Naive thymus-derived CD8-positive, alpha-beta T cell (primary cell): ENCODE measurements at regions not wholly inside any gene's neighbourhood (a gene's known extent, or its start where the extent isn't known, plus 50 kb on each side); places are given as distances from the start of the nearest gene placed in this dataset.

Experiments
- ATAC-seq, 2 donors: fragments of 150-1000 bp; cut with Tn5 transposase in 1 of 2; sonication (Bioruptor Pico), chemical (Tn5 transposase) in 1 of 2; 1 replicate in 1 of 2; 2 replicates in 1 of 2; pipeline ENCODE4 v1.10.0; 2021; ENCODE audit warnings: mild to moderate bottlenecking in 2 of 2, moderate library complexity in 2 of 2
- POLR2A ChIA-PET: fragments of 350-600 bp; sonication (Branson Sonifier 250); formaldehyde crosslinking; loops from one replicate; lab custom pipeline; 2021; ENCODE audit warnings: antibody characterized with exemption; lab: Charles Lee
- DNase-seq, 10 donors: peaks; one replicate each; pipeline versions ENCODE4 v3.0.0 to v3.0.0-alpha.2; 2020 to 2022
- H3K27ac Mint-ChIP-seq, 10 donors: one replicate each; pipeline ENCODE4 v1.8.0; 2020 to 2022; ENCODE audit warnings: mild to moderate bottlenecking in 10 of 10, mixed read lengths in 10 of 10, moderate library complexity in 4 of 10, inconsistent platforms in 1 of 10
- H3K27me3 Mint-ChIP-seq, 5 donors: one replicate each; pipeline ENCODE4 v1.8.0; 2021 to 2022; ENCODE audit warnings: mixed read lengths in 5 of 5
- H3K36me3 Mint-ChIP-seq, 3 donors: one replicate each; pipeline ENCODE4 v1.8.0; 2020 to 2022; ENCODE audit warnings: mixed read lengths in 3 of 3, mild to moderate bottlenecking in 2 of 3, inconsistent platforms in 1 of 3
- H3K4me1 Mint-ChIP-seq, 4 donors: one replicate each; pipeline ENCODE4 v1.8.0; 2021 to 2022; ENCODE audit warnings: mixed read lengths in 4 of 4
- H3K4me3 Mint-ChIP-seq, 10 donors: one replicate each; pipeline ENCODE4 v1.8.0; 2020 to 2022; ENCODE audit warnings: mild to moderate bottlenecking in 10 of 10, mixed read lengths in 10 of 10, moderate library complexity in 6 of 10, inconsistent platforms in 1 of 10
- H3K9me3 Mint-ChIP-seq, 9 donors: one replicate each; pipeline ENCODE4 v1.8.0; 2020 to 2022; ENCODE audit warnings: mixed read lengths in 9 of 9, mild to moderate bottlenecking in 3 of 9, inconsistent platforms in 1 of 9, moderate library complexity in 1 of 9

DNA sequence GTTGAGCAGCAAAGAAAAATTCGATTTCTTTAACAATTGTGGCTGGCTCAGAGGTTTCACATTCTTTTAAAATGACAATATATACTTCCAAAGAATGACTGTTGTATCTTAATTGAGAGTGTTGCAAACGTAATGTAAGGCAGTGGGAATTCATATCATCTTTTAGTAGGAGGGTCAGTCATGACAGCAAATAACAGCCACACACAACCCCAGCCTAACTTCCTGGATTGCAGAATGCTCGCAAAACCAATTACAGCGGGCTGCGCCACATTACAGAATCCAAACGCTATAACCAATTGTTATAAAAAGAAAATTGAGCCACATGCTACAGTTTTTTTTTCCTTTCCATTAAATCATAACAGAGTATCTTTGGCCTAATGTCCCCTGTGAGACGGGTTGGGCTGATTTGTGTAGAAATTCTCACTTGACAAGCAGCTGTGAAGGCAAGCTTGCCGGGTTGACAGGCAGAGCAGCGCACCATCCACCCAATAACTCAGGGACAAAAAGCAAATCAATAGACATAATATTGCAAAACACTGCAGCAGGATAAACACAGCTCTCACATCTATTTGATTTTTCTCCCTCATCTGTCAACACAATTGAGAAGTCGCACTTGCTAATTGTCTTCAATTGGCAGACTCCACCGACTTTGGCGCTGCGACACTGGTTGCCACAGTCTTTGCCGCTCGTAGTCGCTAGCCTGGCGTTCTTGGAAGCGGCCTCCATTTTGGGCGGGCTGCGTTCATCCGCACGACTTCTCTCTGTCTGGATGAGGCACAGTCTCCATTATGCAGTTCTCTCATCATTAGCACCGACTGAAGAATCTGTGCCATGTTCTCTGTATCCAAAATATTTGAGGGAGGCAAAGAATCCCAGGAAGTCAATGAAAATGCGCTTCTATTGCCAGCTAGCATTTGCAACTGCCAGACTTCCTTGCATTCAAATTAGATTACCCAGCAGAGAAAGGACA, 95.0 kb upstream of the CCDC68 start:
- DNase-seq: no peak
- Mint-ChIP-seq H3K27me3 (peaks cover 0 to 4% (median 3%) of the 10 kb centered on the region in 5 donors), H3K4me3 (no peak overlapping the region), H3K36me3 (no peaks in the 10 kb centered on the region), H3K4me1 (no peaks in the 10 kb centered on the region), H3K27ac (no peak overlapping the region), H3K9me3 (no peaks in the 10 kb centered on the region)
- POLR2A ChIA-PET: no interaction called here
- no peak for ATAC-seq

DNA sequence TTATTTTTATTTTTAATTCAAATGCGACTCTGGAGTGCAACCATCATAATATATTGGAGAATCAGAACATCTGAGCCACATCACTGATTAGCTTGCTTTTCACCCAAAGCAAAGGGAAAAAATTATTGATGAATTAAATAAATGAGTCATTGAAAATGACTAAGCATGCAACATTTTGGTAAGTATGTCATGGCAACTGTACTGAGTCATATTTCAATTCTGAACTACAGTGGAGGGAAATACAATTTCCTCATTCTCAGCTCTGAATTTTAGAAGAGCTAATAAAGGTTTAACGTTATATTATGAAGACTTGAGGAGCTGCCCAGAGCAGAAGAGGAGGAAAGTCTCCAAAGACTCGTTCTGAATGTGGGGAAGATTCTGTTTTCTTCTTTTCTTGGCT, 89.6 kb upstream of the CCDC68 start:
- Mint-ChIP-seq H3K36me3 (no peaks in the 10 kb centered on the region), H3K27ac (no peak overlapping the region)
- no peak for ATAC-seq

DNA sequence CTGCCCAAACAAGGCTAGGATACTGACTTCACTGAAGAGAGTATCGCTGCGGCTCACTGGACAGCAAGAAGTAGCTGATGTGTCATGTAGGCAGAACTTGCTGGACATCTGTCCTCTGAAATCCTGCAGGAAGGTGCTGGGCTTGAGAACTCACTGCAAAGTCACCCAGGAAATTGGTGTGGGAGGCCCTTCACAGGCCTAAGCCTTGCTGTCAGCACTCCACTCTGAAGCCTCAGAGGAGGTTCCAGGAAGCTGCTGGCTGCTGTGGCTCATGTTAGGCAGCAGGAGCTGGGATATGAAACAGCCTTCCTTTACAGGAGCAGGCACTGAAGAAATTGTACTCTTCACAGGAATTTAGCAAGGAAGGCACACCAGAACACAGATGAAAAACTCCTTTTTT, 88.3 kb upstream of the CCDC68 start:
- Mint-ChIP-seq H3K27me3 (no peaks in the 10 kb centered on the region), H3K4me1 (peaks cover 0 to 1% (median 0%) of the 10 kb centered on the region in 4 donors), H3K36me3 (no peaks in the 10 kb centered on the region), H3K4me3 (no peak overlapping the region), H3K9me3 (peaks cover 0 to 3% (median 0%) of the 10 kb centered on the region in 9 donors), H3K27ac (no peak overlapping the region)
- POLR2A ChIA-PET: no interaction called here
- DNase-seq (no peak), ATAC-seq (no peak)

More for the DNA sequence above, 89.6 kb upstream of the CCDC68 start:
- POLR2A ChIA-PET: no interaction called here
- no peaks in the 10 kb centered on the region for H3K27me3 Mint-ChIP-seq
- H3K4me3 Mint-ChIP-seq: no peak overlapping the region
- peaks cover 0 to 1% (median 0%) of the 10 kb centered on the region in 4 donors for H3K4me1 Mint-ChIP-seq
- H3K9me3 Mint-ChIP-seq: peaks cover 0 to 3% (median 0%) of the 10 kb centered on the region in 9 donors
- DNase-seq: no peak

DNA sequence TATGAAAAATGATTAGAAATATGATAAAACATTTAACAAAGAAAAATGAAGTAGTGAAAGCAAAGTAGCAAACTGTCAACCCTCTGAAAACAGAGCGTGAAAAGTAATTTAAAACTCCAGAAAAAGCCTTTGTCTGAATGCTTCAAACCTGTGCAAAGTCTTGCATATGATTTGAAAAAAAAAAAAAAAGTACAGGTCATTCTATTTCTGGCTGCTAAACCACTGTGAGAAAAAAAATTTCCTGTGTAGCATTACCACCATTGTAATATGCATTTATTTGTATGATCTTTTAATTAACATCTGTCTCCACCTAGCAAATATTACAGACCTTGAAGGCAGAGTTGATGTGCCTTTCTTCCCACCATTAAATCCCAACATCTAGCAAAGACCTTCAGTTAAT, 82.1 kb upstream of the CCDC68 start:
- H3K36me3 Mint-ChIP-seq: no peaks in the 10 kb centered on the region
- ATAC-seq: no peak
- no peak for DNase-seq
- POLR2A ChIA-PET: no interaction called here
- no peak overlapping the region for H3K4me3 Mint-ChIP-seq
- H3K27ac Mint-ChIP-seq: no peak overlapping the region
- H3K27me3 Mint-ChIP-seq: peaks cover 0 to 2% (median 0%) of the 10 kb centered on the region in 5 donors
- peaks cover 0 to 3% (median 0%) of the 10 kb centered on the region in 9 donors for H3K9me3 Mint-ChIP-seq
- peaks cover 0 to 1% (median 0%) of the 10 kb centered on the region in 4 donors for H3K4me1 Mint-ChIP-seq

DNA sequence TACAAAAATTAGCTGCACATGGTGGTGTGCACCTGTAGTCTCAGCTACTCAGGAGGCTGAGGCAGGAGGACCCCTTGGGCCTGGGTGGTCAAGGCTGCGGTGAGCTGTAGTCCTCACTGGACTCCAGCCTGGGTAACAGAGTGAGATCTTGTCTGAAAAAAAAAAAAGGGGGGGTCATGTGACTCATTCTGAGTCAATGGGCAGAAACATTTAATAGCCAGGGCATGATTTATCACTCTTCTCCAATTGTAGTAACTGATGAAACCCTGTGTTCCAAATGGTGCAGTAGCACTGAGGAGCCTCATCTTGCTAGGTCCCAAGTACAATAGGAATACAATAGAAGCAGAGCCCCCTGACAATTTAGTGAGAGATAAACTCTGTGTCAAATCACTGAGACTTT, 78.9 kb upstream of the CCDC68 start:
- H3K27ac Mint-ChIP-seq: no peak overlapping the region

DNA sequence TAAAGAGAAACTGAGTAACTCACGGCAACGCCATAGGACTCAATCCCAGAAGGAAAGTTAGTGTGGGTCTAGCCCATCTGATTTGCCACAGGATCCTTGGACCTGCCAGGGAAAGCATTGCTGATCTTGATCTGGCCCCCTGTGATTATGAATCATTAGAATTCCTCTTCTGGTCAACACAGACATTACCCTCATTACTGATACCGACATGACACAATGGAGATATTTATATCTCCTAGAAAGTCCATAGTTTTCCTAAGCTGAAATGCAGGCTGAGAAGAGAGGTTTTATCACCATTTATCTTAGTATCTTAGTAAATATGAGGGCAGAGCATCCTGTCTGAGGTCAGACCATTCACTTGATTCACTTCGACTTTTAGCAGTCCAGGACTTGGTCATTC, 75.5 kb upstream of the CCDC68 start:
- H3K27ac Mint-ChIP-seq: no peak overlapping the region
- no peak overlapping the region for H3K4me3 Mint-ChIP-seq
- peaks cover 0 to 6% (median 4%) of the 10 kb centered on the region in 5 donors for H3K27me3 Mint-ChIP-seq
- ATAC-seq (no peak), DNase-seq (no peak)
- H3K36me3 Mint-ChIP-seq: no peaks in the 10 kb centered on the region
- POLR2A ChIA-PET: no interaction called here
- H3K4me1 Mint-ChIP-seq: no peaks in the 10 kb centered on the region
- H3K9me3 Mint-ChIP-seq: peaks cover 0 to 1% (median 0%) of the 10 kb centered on the region in 9 donors

More for the DNA sequence above, 78.9 kb upstream of the CCDC68 start:
- DNase-seq (no peak), ATAC-seq (no peak)
- no peaks in the 10 kb centered on the region for H3K36me3 Mint-ChIP-seq
- POLR2A ChIA-PET: no interaction called here
- peaks cover 0 to 4% (median 0%) of the 10 kb centered on the region in 5 donors for H3K27me3 Mint-ChIP-seq
- H3K9me3 Mint-ChIP-seq: no peaks in the 10 kb centered on the region
- H3K4me1 Mint-ChIP-seq: no peaks in the 10 kb centered on the region
- no peak overlapping the region for H3K4me3 Mint-ChIP-seq

DNA sequence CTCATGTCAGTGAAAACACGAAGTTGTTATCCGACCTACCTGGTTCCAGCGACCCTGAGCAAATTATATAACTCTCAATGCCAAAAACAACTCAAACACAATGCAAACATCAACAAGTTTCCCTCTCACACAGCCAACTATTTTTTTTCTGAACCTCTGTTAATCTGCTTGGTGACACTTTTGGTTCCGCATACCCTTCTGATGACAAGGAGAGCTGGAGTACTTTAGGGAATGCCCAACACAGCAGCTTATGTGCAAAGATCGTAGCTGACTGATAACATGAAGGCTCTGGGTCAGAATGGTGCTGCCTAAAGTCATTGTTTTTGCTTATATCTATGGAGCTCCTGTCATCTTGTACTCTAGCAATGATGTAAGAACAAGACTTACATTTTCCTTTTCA, 72.7 kb upstream of the CCDC68 start:
- H3K9me3 Mint-ChIP-seq: peaks cover 0 to 1% (median 0%) of the 10 kb centered on the region in 9 donors
- POLR2A ChIA-PET: no interaction called here
- no peak for DNase-seq
- no peak for ATAC-seq
- H3K4me1 Mint-ChIP-seq: no peaks in the 10 kb centered on the region
- H3K27me3 Mint-ChIP-seq: peaks cover 0 to 6% (median 4%) of the 10 kb centered on the region in 5 donors
- H3K36me3 Mint-ChIP-seq: no peaks in the 10 kb centered on the region
- H3K27ac Mint-ChIP-seq: no peak overlapping the region
- no peak overlapping the region for H3K4me3 Mint-ChIP-seq

DNA sequence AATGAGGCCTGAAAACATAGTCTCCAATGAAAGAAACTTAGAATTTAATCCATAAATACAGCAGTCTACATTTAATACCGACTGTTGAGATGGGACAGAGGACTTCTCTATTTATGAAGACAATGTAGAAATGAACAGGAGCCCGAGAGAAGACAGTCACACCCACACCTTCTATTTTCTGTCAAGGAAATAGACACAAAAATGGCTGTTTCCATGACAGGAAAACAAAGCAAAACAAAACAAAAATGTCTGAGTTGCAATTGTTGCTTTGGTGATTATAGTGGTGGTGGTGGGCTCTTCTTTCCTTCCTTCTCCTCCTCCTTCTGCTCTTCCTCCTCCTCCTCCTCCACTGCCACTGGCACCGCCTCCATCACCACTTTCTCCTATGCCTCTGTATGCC, 72.3 kb upstream of the CCDC68 start:
- Mint-ChIP-seq H3K9me3 (peaks cover 0 to 1% (median 0%) of the 10 kb centered on the region in 9 donors), H3K4me3 (no peak overlapping the region), H3K4me1 (no peaks in the 10 kb centered on the region), H3K36me3 (no peaks in the 10 kb centered on the region), H3K27me3 (peaks cover 0 to 6% (median 4%) of the 10 kb centered on the region in 5 donors), H3K27ac (no peak overlapping the region)
- no peak for DNase-seq
- no peak for ATAC-seq
- POLR2A ChIA-PET: no interaction called here

DNA sequence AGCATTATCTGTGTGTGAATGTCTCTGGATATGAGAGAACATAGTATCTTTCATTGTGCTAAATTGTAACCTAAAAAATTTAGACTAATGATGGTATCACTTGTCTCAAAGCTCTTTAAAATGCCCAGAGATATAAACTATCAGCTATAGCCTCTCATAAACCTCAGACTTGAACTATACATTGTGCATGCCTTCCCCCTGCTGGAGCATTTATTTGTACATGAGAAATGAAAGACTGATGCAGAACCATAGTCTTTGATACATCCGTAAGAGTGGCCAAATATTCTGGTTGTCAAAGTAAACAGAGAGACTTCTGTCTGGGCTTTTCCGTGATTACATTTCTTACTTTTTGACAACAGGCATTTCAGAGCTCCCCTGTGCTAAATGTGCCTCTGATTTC, 71.9 kb upstream of the CCDC68 start:
- ATAC-seq: no peak
- DNase-seq: no peak
- POLR2A ChIA-PET: no interaction called here
- Mint-ChIP-seq H3K4me1 (no peaks in the 10 kb centered on the region), H3K9me3 (peaks cover 0 to 1% (median 0%) of the 10 kb centered on the region in 9 donors), H3K4me3 (no peak overlapping the region), H3K27me3 (peaks cover 0 to 5% (median 4%) of the 10 kb centered on the region in 5 donors), H3K36me3 (no peaks in the 10 kb centered on the region), H3K27ac (no peak overlapping the region)

DNA sequence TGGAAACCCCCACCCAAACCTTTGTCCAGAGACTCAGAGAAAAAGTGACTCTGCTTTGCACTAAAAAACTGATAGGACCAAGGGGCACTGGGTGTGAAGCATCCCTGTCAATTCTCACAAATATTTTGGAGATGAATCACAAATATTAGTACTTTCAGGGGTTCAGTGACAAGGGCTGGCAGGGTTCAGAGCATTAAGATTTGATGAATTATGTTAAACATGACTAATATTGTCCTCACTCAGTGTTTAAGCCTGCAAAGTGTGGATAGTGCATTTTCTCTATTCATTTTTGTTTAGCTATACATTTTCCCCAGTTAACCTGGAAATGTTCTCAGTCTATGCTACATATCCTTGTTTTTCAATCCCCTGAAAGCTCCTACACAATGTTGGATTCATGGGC, 65.3 kb upstream of the CCDC68 start:
- no peak for ATAC-seq

DNA sequence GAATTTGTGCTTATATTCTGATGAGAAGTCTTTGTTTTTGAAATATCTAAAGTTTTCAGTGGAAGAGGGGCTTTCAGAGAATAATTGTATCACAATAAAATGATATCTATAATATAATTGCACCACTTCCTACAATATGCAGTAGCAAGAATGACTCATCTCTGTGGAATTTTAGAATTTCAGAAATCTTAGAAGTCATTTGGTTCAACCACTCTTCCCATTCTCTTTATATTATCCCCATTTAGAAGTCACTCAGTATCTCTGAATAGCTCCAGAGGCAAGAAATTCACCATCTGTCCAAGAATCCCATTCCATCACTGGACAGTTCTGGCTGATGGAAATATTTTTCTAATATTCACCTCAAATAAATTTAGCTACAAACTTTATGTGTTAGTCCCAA, 59.3 kb upstream of the CCDC68 start:
- Mint-ChIP-seq H3K4me1 (no peaks in the 10 kb centered on the region), H3K36me3 (no peaks in the 10 kb centered on the region), H3K27me3 (peaks cover 0 to 7% (median 5%) of the 10 kb centered on the region in 5 donors), H3K9me3 (no peaks in the 10 kb centered on the region), H3K4me3 (no peak overlapping the region), H3K27ac (no peak overlapping the region)
- POLR2A ChIA-PET: no interaction called here
- DNase-seq: no peak
- no peak for ATAC-seq

More for the DNA sequence above, 65.3 kb upstream of the CCDC68 start:
- Mint-ChIP-seq H3K27ac (no peak overlapping the region), H3K4me1 (no peaks in the 10 kb centered on the region), H3K9me3 (no peaks in the 10 kb centered on the region), H3K27me3 (peaks cover 0 to 4% (median 0%) of the 10 kb centered on the region in 5 donors), H3K36me3 (no peaks in the 10 kb centered on the region), H3K4me3 (no peak overlapping the region)
- no peak for DNase-seq
- POLR2A ChIA-PET: no interaction called here

DNA sequence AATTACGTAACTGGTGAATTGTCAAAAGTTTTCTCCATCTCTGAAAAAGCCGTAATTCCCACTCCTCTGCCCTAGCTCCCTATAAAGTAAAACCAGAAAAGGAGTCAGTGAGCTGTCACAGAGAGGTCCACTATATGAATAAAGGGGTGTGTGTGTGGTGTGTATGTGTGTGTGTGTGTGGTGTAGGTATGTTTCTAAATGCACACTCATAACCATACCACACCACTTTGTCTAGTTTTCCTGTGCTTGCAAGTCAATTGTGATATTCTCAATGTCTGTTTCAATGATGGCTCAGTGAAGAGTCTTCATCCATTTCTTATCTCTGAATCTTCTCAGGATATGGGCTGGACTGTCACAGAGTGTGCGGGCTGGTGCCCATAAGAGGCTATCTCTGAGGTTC, 54.8 kb upstream of the CCDC68 start:
- POLR2A ChIA-PET: no interaction called here
- H3K27ac Mint-ChIP-seq: no peak overlapping the region
- peaks cover 0 to 8% (median 1%) of the 10 kb centered on the region in 5 donors for H3K27me3 Mint-ChIP-seq

DNA sequence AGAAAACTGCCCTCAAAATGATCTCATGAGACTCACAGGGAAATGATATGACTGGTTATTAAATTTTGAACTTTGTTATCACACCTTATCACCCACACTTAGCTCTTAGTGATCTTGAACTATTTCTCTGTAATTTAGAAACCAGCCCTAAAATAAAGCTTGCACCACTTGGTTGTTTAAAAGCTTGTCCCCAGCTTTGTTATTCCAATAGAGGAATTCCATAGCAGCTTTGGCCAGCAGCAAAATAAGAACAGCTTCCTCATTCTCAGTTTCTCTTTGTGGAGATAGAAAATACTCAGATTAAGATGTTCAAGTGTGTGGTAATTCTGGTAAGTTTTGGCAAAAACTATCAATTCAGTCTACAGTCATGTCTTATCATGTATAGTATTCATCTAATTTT, 54.4 kb upstream of the CCDC68 start:
- H3K9me3 Mint-ChIP-seq: peaks cover 0 to 2% (median 0%) of the 10 kb centered on the region in 9 donors
- no peak overlapping the region for H3K27ac Mint-ChIP-seq
- no peaks in the 10 kb centered on the region for H3K36me3 Mint-ChIP-seq
- no peak overlapping the region for H3K4me3 Mint-ChIP-seq
- H3K27me3 Mint-ChIP-seq: peaks cover 0 to 6% (median 0%) of the 10 kb centered on the region in 5 donors
- no peak for ATAC-seq
- POLR2A ChIA-PET: no interaction called here
- DNase-seq: no peak
- no peaks in the 10 kb centered on the region for H3K4me1 Mint-ChIP-seq

More for the DNA sequence above, 54.8 kb upstream of the CCDC68 start:
- ATAC-seq (no peak), DNase-seq (no peak)
- peaks cover 0 to 2% (median 0%) of the 10 kb centered on the region in 9 donors for H3K9me3 Mint-ChIP-seq
- no peaks in the 10 kb centered on the region for H3K4me1 Mint-ChIP-seq
- H3K4me3 Mint-ChIP-seq: no peak overlapping the region
- H3K36me3 Mint-ChIP-seq: no peaks in the 10 kb centered on the region
